AG20443 (cell line): ENCODE measurements at regions not wholly inside any gene's neighbourhood (a gene's known extent, or its start where the extent isn't known, plus 50 kb on each side); places are given as distances from the start of the nearest gene placed in this dataset.
"Not testable (repeated sequence)": the region's sequence is repeated elsewhere in the genome, so short reads cannot be mapped to it uniquely, and the experiment has no call there.

Source experiments
- DNase-seq: peaks from one replicate; pipeline ENCODE4 v3.0.0; 2012; ENCODE audit warnings: low spot score, mixed read lengths

DNA sequence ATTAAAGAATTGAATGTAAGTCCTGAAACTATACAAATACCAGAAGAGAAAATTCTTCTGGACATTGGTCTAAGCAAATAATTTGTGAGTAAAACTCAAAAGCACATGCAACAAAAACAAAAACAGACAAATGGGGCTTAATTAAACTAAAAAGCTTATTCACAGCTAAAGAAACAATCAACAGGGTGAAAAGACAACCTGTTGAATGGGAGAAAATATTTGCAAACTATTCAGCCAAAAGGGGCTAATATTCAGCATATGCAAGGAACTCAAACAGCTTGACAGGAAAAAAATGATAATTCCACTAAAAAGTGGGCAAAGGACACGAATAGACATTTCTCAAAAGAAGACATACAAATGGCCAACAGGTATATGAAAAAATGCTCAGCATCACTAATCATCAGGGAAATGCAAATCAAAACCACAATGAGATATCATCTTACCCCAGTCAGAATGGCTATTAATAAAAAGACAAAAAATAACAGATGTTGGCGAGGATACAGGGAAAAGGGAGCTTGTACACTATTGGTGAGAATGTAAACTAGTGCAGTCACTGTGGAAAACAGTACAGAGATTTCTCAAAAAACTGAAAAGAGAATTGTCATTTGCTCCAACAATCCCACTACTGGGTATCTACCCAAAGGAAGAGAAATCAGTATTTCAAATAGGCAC, 177.5 kb upstream of the RTL1 start:
- DNase-seq = no peak

GRCh38 chr14:101082036-101082435, 178.5 kb upstream of the RTL1 start:
- DNase-seq = no peak

DNA sequence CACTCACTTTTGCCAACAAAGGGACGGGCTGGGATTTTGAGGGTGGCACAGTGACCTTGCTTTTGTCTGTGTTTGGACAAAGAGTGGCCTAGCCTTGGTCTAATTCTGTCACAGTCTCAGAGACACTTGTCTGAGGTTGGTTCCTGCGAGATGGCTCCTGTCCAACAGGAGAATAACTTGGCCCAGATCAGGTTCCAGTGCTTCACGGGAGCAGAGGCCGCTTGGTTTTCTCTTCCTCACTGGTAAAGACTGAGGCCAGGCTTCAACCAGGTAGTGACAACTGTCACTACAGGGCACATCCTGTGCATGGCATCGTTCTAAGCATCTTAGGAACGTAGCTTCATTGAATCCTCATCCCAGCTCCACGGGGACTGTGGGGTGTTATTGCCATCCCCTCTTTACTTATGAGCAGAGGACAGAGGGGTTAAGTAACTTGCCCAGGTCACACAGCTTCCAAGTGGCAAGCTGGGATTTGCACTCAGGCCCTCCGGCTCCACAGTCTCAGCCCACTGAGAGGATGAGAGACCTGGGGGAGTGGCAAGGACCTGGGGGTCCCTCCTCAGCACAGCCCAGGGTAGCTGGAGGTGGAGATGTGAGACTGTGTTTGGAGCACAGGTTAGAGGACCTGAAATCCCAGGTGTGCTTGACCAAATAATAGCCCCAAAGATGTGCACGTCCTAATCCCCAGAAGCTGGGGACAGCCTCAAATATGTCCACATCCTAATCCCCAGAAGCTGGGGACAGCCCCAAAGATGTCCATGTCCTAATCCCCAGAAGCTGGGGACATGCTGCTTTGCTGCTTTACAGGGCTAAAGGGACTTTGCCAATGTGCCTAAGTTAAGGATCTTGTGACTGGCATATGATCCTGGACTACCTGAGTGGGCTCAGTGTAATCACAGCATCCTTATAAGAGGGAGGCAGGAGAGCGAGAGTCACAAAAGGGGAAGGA, 179.2 kb upstream of the RTL1 start:
- DNase-seq = peak; percentile 4

- DNase-seq = peak; percentile 5
Measured at GRCh38 chr14:101083564-101084435, 180.3 kb upstream of the RTL1 start.

GRCh38 chr14:101084436-101084826, 180.9 kb upstream of the RTL1 start:
- DNase-seq = no peak

GRCh38 chr14:101086926-101087325, 183.4 kb upstream of the RTL1 start:
- DNase-seq = no peak

DNA sequence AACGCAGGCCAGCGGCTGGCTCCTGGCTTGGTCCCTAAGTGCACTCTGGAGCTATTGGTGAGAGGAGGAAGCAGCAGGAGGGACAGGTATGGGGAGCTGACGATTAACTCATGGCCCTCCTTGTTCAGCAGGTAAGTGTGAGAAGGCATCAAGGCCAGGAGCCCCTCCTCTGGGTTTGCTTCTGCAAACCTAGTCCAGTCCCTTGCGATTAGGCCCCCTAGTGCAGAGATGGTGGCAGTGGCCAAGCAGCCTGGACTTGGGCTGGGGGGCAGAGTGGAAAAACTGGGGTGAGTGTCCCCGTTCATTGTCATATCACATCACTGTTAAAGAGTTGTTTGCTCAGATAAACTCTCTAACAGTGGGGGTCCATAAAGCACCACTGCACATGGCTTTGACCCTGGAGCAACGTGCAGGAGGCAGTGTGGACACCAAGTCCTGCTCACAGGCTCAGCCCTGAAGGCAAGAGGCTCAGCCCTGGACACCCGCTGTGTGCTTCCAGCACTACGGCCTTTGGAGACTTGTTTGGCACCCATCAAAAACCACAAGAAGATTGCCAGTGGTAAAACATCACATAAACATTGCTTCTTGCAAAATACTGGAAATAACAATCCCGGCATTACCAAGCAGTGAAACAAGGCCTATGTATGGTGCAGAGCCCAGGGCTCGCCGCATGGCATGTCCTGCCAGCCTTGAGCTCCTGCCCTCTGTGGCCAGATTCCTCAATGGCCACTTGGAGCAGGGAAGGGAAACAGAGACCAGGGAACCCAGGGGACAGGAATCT, 184.3 kb upstream of the RTL1 start:
- DNase-seq = peak; percentile 20

DNA sequence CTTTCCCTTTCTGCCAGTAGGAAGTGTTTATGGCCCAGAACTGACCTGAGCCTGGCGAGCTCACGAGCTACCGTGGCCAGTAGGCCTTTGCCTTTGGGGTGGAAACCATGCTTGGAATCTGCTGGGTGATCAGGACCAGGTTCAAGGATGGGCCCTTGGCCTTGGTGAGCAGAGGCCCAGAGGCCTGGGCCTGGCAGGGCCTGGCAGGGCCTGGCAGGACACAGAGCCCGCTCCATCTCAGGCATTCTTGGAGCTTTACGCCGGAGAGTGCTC, 184.8 kb upstream of the RTL1 start:
- no peak for DNase-seq

DNA sequence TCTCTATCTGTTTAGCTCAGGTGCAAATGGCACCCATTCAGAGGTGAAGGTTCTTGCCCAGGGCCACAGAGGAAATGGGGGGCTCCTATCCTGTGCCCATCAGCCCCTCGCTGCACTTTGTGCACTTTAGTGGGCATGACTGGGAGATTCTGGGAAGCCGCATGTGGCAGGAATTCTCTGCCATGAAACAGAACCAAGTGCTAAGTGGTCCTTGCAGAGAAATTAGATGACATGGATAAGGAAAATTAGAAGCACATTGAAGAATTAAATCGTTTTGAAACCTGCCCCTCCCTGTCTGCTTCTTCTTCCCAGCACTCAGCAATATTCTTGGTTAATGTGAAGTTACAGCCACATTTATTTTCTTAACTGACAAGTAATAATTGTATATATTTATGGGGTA, 185.2 kb upstream of the RTL1 start:
- DNase-seq = peak; percentile 5

- DNase-seq = not testable (repeated sequence)
Measured at GRCh38 chr14:101090478-101090877, 187.0 kb upstream of the RTL1 start.

GRCh38 chr14:101090976-101091375, 187.5 kb upstream of the RTL1 start:
- no peak for DNase-seq

DNA sequence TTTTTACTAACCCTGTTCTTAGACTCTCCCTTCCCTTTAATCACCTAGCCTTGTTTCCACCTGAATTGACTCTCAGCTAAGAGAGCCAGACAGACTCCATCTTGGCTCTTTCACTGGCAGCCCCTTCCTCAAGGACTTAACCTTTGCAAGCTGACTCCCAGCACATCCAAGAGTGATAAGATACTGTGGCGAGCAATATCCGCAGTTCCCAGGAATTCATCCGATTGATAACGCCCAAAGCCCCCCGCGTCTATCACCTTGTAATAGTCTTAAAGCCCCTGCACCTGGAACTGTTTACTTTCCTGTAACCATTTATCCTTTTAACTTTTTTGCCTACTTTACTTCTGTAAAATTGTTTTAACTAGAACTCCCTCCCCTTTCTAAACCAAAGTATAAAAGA, 191.4 kb upstream of the RTL1 start:
- DNase-seq = not testable (repeated sequence)

DNA sequence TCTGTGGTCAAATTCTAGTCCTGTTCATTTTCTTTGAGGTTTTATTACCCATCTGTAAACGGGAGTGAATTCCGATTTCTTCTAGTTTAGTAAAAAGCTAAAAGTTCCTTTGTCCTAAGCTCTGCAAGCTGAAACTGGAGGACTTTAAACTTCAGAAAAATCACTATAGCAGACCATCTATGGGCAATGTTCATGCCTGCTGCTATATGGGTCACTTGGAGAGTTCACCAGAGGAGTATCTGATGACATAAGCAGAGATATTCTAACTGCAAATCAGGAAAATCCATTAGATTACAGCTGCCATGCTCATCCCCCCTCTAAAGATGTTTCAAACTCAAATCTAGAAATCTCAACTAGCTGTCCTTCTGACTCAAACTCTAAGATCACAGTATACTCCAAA, 193.0 kb upstream of the RTL1 start:
- DNase-seq = no peak

DNA sequence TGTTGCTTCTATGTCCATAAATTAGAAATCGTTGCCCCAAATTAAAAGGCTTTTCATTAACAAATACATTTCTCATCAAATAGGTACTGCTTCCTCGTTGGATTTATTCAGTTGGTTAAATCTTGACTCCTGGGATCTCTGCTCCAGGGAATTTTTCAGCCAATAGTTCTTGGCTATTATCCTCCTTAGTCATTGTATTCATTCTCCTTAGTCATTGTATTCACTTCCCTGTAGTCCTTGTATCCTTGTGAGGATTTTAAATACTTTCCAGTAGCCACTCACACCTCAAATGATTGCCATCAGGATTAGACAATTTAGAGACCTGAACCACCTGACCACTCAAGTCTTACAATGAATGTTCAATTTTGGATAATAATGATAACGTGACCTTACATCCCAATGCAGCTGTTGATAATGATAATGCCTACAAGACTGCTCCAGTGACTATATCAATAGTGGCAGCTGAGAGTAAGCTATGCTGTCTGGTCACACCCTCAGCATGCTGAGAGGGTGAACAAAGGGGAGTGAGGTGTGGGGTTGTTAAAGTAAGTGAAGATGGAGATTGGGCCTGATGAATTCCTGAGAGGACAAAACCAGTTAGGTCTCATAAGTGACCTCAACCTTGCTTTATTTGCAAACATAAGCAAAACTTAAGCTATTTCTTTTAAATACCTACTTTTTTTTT, 193.7 kb upstream of the RTL1 start:
- DNase-seq = no peak

GRCh38 chr14:101098177-101098576, 194.7 kb upstream of the RTL1 start:
- DNase-seq = no peak

DNA sequence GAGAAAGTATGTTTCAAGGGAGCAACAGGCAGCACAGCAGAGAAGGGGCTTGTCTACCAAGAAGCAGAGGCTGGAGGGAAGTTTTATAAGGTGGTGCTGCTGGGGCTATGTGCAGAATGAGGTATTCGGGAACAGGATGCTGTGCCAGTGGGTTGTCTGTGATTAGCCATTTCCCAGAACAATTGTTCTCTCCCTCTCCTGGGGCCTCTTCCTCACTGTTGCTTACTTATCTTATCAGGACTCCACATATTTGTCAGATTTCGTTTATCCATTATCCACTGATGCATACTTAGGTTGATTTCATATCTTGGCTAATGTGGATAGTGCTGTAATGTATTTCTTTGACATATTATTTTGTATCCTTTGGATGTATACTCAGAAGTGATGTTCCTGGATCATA, 195.1 kb upstream of the RTL1 start:
- DNase-seq = no peak

- DNase-seq = peak; percentile 9
Measured at GRCh38 chr14:101101456-101102056, 198.0 kb upstream of the RTL1 start.

DNA sequence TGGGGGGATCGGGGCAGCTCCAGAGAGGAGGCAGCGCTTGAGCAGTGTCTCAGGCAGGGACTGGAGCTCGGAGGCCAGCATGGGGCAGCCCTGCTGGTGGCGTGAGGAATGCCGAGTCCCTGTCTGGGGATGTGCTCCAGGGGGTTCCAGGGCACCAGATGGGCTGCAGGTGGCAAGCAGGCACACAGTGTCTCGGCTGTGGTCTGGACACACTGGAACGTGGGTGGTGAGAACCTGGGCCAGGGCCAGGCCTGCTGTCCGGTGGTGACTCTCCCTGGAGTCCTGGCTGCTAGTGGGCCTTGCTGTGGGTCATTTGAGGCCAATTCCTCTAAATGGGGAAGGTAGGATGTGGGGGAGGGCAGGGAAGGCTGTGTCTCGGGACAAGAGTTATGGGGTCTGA, 199.4 kb upstream of the RTL1 start:
- peak; percentile 22 for DNase-seq

DNA sequence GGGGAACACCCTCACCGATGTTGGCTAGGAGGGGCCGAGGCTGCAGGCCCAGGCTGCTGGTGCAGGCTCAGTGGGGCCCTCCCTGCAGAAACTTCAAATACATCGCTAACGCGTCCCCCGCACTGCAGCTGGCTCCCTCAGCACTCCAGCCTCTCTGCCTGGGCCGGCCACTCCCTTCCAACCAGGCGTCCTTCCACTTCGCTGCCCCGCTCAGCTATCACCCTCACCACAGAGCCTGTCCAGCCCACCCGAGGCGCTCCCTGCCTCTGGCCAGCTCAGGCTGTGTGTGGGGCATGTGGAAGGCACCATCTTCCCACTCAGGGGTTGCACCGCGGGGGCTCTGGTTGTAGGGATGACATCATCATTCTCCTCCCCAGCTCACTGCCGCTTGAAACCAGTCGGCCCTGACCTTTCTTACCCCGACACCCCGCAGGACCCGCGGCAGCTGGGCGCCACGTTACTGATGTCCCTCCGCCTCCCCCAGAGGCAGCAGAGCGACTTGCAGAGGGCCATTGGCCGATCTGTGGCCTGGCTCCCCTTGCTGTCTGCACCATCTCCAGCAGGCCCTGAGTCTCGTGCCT, 199.9 kb upstream of the RTL1 start:
- DNase-seq = peak; percentile 6

GRCh38 chr14:101104485-101104884, 201.0 kb upstream of the RTL1 start:
- no peak for DNase-seq
